ENCODE measurements at regions not wholly inside any gene's neighbourhood (a gene's known extent, or its start where the extent isn't known, plus 50 kb on each side); places are given as distances from the start of the nearest gene placed in this dataset.

DNA sequence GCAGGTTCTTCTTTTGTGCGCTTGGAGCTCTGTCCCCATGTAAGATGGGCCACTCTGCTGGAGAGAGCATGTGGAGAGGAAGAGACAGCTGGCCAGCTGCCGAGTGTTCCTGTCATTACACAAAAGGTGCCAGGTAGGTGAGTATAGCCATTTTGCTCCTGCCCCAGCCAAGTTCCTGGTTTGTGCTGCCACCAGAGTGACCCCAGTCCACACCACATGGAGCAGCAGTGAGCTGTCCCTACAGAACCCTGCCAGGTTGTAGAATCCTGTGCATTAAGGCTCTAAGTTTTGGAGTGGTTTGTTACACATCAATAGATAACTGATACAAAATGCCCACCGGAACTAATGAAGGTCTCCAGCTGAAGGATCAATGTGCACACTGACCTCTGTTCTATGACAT, 84.6 kb upstream of the GHITM start:
- no peak for TF ChIP-seq CTCF (IDR thresholded peaks at IDR 0.05; ENCODE audit: control extremely low read depth, extremely low read depth, low read depth, missing control alignments)
- CTCF ChIA-PET, result no interaction called here
- POLR2A ChIA-PET, result no interaction called here
- DNase-seq (ENCODE audit: extremely low spot score), result no peak

DNA sequence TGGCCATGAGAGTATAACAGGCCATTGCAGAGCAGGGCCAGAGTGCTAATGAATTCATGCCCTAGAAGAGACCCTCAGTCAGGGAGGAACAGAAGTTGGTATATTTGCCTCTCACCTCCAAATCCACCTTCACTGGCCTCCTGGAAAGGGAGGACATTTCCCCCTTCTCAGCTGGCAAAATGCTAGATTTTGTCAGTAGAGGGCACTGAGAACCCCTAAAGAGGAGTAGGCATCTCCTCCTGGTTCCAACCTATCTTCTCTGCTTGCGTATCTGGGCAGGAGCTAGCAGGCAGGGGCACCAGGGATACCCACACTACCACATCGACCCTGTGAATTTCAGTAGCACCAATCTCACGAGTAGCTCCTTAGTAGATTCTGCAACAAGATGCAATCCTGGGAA, 79.8 kb upstream of the GHITM start:
- CTCF ChIA-PET, result interaction anchor here (1.1 to 2.5 kb wide), 3 partner anchors 24 to 155 kb away, joined by 4 to 6 read pairs (median 4); no protein-coding TSS in a partner anchor
- POLR2A ChIA-PET, result no interaction called here
- DNase-seq (ENCODE audit: extremely low spot score), result no peak

GRCh38 chr10:84063440-84063839, 75.9 kb upstream of the GHITM start:
- ChIA-PET POLR2A (no interaction called here), CTCF (interaction anchor here (0.9 kb wide), 1 partner anchor 141 kb away, joined by 3 read pairs; no protein-coding TSS in a partner anchor)
- DNase-seq (ENCODE audit: extremely low spot score), result no peak
- no peak for TF ChIP-seq CTCF (IDR thresholded peaks at IDR 0.05; ENCODE audit: control extremely low read depth, extremely low read depth, low read depth, missing control alignments)

More for the DNA sequence above, 79.8 kb upstream of the GHITM start:
- no peak for TF ChIP-seq CTCF (IDR thresholded peaks at IDR 0.05; ENCODE audit: control extremely low read depth, extremely low read depth, low read depth, missing control alignments)

DNA sequence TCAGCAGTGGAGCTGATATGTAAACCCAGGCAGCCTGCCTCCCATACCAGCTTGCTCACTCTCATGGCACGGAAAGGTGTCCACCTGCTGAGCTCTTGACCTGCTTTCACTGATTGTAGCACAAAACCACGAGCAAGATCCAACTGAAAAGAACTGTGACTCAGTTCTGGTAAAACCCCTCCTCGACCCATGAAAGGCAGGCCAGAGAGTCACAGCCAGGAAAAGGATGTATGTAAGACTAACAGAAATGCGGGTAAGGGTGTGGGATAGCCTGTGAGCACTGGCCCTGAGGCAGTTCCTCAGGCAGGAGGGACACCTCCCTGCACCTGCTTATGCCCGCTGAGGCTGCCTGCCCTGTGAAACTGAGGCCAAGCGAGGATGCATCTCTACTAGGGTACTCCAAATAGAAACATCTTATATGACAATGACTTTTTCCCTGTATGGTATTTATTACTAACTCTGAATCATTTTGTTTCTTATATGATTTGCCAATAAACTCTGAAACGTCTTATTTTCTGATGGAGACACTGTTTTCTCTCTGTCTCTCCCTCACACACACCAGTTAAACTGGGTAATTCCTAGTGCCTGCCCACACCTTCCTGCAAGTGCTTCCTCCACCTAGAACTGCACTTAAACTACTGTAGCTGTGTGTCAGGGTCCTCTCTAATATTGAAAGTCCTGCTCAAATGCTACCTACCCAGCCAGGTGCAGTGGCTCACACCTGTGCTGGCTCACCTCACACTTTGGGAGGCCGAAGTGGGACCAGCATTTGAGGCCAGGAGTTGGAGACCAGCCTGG, 73.3 kb upstream of the GHITM start:
- no peak for DNase-seq (ENCODE audit: extremely low spot score)
- TF ChIP-seq CTCF (IDR thresholded peaks at IDR 0.05; ENCODE audit: control extremely low read depth, extremely low read depth, low read depth, missing control alignments), result no peak
- ChIA-PET POLR2A (no interaction called here), CTCF (interaction anchor here (0.9 to 1.7 kb wide), 4 partner anchors 10 to 140 kb away, joined by 3 to 5 read pairs (median 3); no protein-coding TSS in a partner anchor)

- DNase-seq (ENCODE audit: extremely low spot score), result no peak
- TF ChIP-seq CTCF (IDR thresholded peaks at IDR 0.05; ENCODE audit: control extremely low read depth, extremely low read depth, low read depth, missing control alignments), result no peak
- ChIA-PET POLR2A (no interaction called here), CTCF (interaction anchor here (1.0 kb wide), 1 partner anchor 16 kb away, joined by 3 read pairs; no protein-coding TSS in a partner anchor)
Observed at GRCh38 chr10:84074521-84074920, 64.8 kb upstream of the GHITM start.

- ChIA-PET CTCF (interaction anchor here (0.7 to 1.0 kb wide), 3 partner anchors 9 to 17 kb away, joined by 3 read pairs; no protein-coding TSS in a partner anchor), POLR2A (no interaction called here)
- no peak for TF ChIP-seq CTCF (IDR thresholded peaks at IDR 0.05; ENCODE audit: control extremely low read depth, extremely low read depth, low read depth, missing control alignments)
- DNase-seq (ENCODE audit: extremely low spot score), result no peak
Observed at GRCh38 chr10:84075226-84076046, 63.9 kb upstream of the GHITM start.

All from GM10248 (cell line).